Esophagus squamous epithelium (tissue), 5 donors: ENCODE measurements at regions not wholly inside any gene's neighbourhood (a gene's known extent, or its start where the extent isn't known, plus 50 kb on each side); places are given as distances from the start of the nearest gene placed in this dataset.

Source experiments
- DNase-seq: peaks from one replicate; lab custom pipeline; 2025; lab: John Stamatoyannopoulos, UW
- H3K27ac ChIP-seq, 4 donors: fragments of 200-600 bp; sonication (generic); one replicate each; pipeline ENCODE4 v1.5.1; 2016 to 2019; ENCODE audit warnings: mild to moderate bottlenecking in 1 of 4
- H3K27me3 ChIP-seq, 4 donors: fragments of 200-600 bp; sonication (generic); 1 replicate in 3 of 4; 2 replicates in 1 of 4; pipeline versions ENCODE4 v1.5.1 to v1.6.0; 2017 to 2021; ENCODE audit warnings: antibody characterized with exemption in 1 of 4
- H3K36me3 ChIP-seq, 3 donors: fragments of 200-600 bp; sonication (generic); one replicate each; pipeline ENCODE4 v1.5.1; 2016 to 2019
- H3K4me1 ChIP-seq, 3 donors: fragments of 200-600 bp; sonication (generic); one replicate each; pipeline ENCODE4 v1.5.1; 2017 to 2019
- H3K4me3 ChIP-seq, 4 donors: fragments of 200-600 bp; sonication (generic); 1 replicate in 3 of 4; 2 replicates in 1 of 4; pipeline ENCODE4 v1.5.1; 2016 to 2019; ENCODE audit warnings: mild to moderate bottlenecking in 2 of 4, moderate library complexity in 1 of 4
- H3K9me3 ChIP-seq, 3 donors: fragments of 200-600 bp; sonication (generic); one replicate each; pipeline ENCODE4 v1.5.1; 2016 to 2019
- CTCF ChIP-seq, 6 experiments: fragments of 450-650 bp in 4 of 6; fragments of 200-600 bp in 2 of 6; sonication (generic) in 2 of 6; IDR thresholded peaks; one replicate each; pipeline ENCODE4 v1.5.1; 2016 to 2019; ENCODE audit warnings: antibody characterized with exemption in 6 of 6, mild to moderate bottlenecking in 4 of 6, moderate library complexity in 4 of 6
- POLR2A ChIP-seq, 4 donors: fragments of 450-650 bp; IDR thresholded peaks; one replicate each; pipeline ENCODE4 v1.6.1; 2017; ENCODE audit warnings: antibody characterized with exemption in 4 of 4, mild to moderate bottlenecking in 4 of 4, moderate library complexity in 3 of 4
- WGBS, 2 donors: methylation state at CpG; one replicate each; pipeline ENCODE4 v1.1.5; 2018; 5-methylcytosine and 5-hydroxymethylcytosine counted together
- intact Hi-C: fragments of 100-400 bp; cut with DNase I; formaldehyde crosslinking; loops from one replicate; pipeline ENCODE4 v1.15.0; 2022
- donor health status: DM: yes; HTN: yes; CAD: no.

GRCh38 chr17:65346166-65346565, 209.0 kb downstream of the RGS9 start:
- intact Hi-C loops: no loop called here

GRCh38 chr17:65345261-65346005, 208.3 kb downstream of the RGS9 start:
- no peaks in the 10 kb centered on the region for H3K27me3 ChIP-seq
- no peak overlapping the region for H3K4me3 ChIP-seq
- peaks cover 0 to 8% (median 0%) of the 10 kb centered on the region in 3 donors for H3K9me3 ChIP-seq
- intact Hi-C loops: no loop called here
- no peaks in the 10 kb centered on the region for H3K4me1 ChIP-seq
- H3K36me3 ChIP-seq: no peaks in the 10 kb centered on the region
- no peak overlapping the region for H3K27ac ChIP-seq
- WGBS, 2 donors: 59 to 81% methylated on average over 10 to 12 of the region's 15 CpGs
- no peak for TF ChIP-seq POLR2A (IDR thresholded peaks at IDR 0.05)
- no peak for TF ChIP-seq CTCF (IDR thresholded peaks at IDR 0.05)
- DNase-seq: no peak

More at GRCh38 chr17:65346166-65346565, 209.0 kb downstream of the RGS9 start:
- Histone ChIP-seq H3K4me3 (no peak overlapping the region), H3K27ac (no peak overlapping the region), H3K27me3 (peaks cover 0 to 4% (median 0%) of the 10 kb centered on the region in 4 donors), H3K4me1 (no peaks in the 10 kb centered on the region), H3K36me3 (no peaks in the 10 kb centered on the region), H3K9me3 (peaks cover 0 to 4% (median 0%) of the 10 kb centered on the region in 3 donors)
- 76 to 80% methylated on average over 1 to 2 of the region's 2 CpGs for WGBS, 2 donors
- TF ChIP-seq CTCF (IDR thresholded peaks at IDR 0.05) (no peak), POLR2A (IDR thresholded peaks at IDR 0.05) (no peak)
- DNase-seq: no peak

- TF ChIP-seq POLR2A (IDR thresholded peaks at IDR 0.05) (no peak), CTCF (IDR thresholded peaks at IDR 0.05) (no peak)
- peaks cover 0 to 5% (median 0%) of the 10 kb centered on the region in 3 donors for H3K9me3 ChIP-seq
- no peak for DNase-seq
Observed at GRCh38 chr17:65340401-65340800, 203.2 kb downstream of the RGS9 start.

GRCh38 chr17:65334406-65334805, 197.2 kb downstream of the RGS9 start:
- no peak for DNase-seq
- Histone ChIP-seq H3K27ac (no peak overlapping the region), H3K9me3 (no peaks in the 10 kb centered on the region), H3K4me1 (no peaks in the 10 kb centered on the region), H3K4me3 (no peak overlapping the region), H3K36me3 (no peaks in the 10 kb centered on the region), H3K27me3 (peaks cover 0 to 6% (median 0%) of the 10 kb centered on the region in 4 donors)
- intact Hi-C loops: no loop called here
- no peak for TF ChIP-seq POLR2A (IDR thresholded peaks at IDR 0.05)
- TF ChIP-seq CTCF (IDR thresholded peaks at IDR 0.05): no peak
- WGBS, 2 donors: 70 to 83% methylated on average over 6 of the region's 6 CpGs

More at GRCh38 chr17:65340401-65340800, 203.2 kb downstream of the RGS9 start:
- no peaks in the 10 kb centered on the region for H3K4me1 ChIP-seq
- H3K36me3 ChIP-seq: no peaks in the 10 kb centered on the region
- no peak overlapping the region for H3K27ac ChIP-seq
- no peak overlapping the region for H3K4me3 ChIP-seq
- H3K27me3 ChIP-seq: no peaks in the 10 kb centered on the region
- intact Hi-C loops: no loop called here

GRCh38 chr17:65332779-65333178, 195.6 kb downstream of the RGS9 start:
- no peak for DNase-seq
- intact Hi-C loops: no loop called here
- no peak overlapping the region for H3K4me3 ChIP-seq
- H3K9me3 ChIP-seq: no peaks in the 10 kb centered on the region
- H3K27ac ChIP-seq: no peak overlapping the region
- no peaks in the 10 kb centered on the region for H3K4me1 ChIP-seq
- no peaks in the 10 kb centered on the region for H3K36me3 ChIP-seq
- TF ChIP-seq CTCF (IDR thresholded peaks at IDR 0.05) (no peak), POLR2A (IDR thresholded peaks at IDR 0.05) (no peak)
- peaks cover 0 to 6% (median 0%) of the 10 kb centered on the region in 4 donors for H3K27me3 ChIP-seq
- 62 to 65% methylated on average over 3 of the region's 3 CpGs for WGBS, 2 donors
